HUES48 (cell line): ENCODE measurements at regions not wholly inside any gene's neighbourhood (a gene's known extent, or its start where the extent isn't known, plus 50 kb on each side); places are given as distances from the start of the nearest gene placed in this dataset.

Experiments used
- H3K27ac ChIP-seq: one replicate; pipeline ENCODE4 v1.7.0; 2013; ENCODE audit warnings: low read depth, low read length, inconsistent platforms
- H3K27me3 ChIP-seq: 2 replicates; pipeline ENCODE4 v1.6.1; 2013; ENCODE audit warnings: mild to moderate bottlenecking, low read length; ENCODE audit not compliant: control insufficient read depth, insufficient read depth
- H3K36me3 ChIP-seq: 2 replicates; pipeline ENCODE4 v1.6.1; 2013; ENCODE audit warnings: low read length; ENCODE audit not compliant: control insufficient read depth, insufficient read depth
- H3K4me1 ChIP-seq: 2 replicates; pipeline ENCODE4 v1.6.1; 2013; ENCODE audit warnings: mild to moderate bottlenecking, low read length; ENCODE audit not compliant: control insufficient read depth, insufficient read depth
- H3K4me3 ChIP-seq: 2 replicates; pipeline ENCODE4 v1.5.1; 2013; ENCODE audit warnings: mild to moderate bottlenecking, low read depth, low read length
- H3K9ac ChIP-seq: 2 replicates; pipeline ENCODE4 v1.6.1; 2013; ENCODE audit warnings: mild to moderate bottlenecking, low read depth, low read length, moderate library complexity
- H3K9me3 ChIP-seq: 2 replicates; pipeline ENCODE4 v1.6.1; 2013; ENCODE audit warnings: low read length; ENCODE audit not compliant: control insufficient read depth, insufficient read depth

GRCh38 chr2:48854681-48855080 lies 99.2 kb upstream of the LHCGR start:
- Histone ChIP-seq H3K27ac (no peak overlapping the region), H3K4me3 (no peak overlapping the region), H3K9me3 (no peaks in the 10 kb centered on the region), H3K36me3 (no peaks in the 10 kb centered on the region), H3K4me1 (no peaks in the 10 kb centered on the region), H3K9ac (no peak overlapping the region), H3K27me3 (no peaks in the 10 kb centered on the region)

GRCh38 chr2:48852938-48853337 lies 97.4 kb upstream of the LHCGR start:
- Histone ChIP-seq H3K4me1 (no peaks in the 10 kb centered on the region), H3K27me3 (no peaks in the 10 kb centered on the region), H3K4me3 (no peak overlapping the region)

GRCh38 chr2:48851161-48851560 lies 95.6 kb upstream of the LHCGR start:
- no peak overlapping the region for H3K9ac ChIP-seq
- H3K36me3 ChIP-seq = no peaks in the 10 kb centered on the region
- H3K4me1 ChIP-seq = no peaks in the 10 kb centered on the region
- H3K4me3 ChIP-seq = no peak overlapping the region
- H3K27me3 ChIP-seq = no peaks in the 10 kb centered on the region
- H3K9me3 ChIP-seq = no peaks in the 10 kb centered on the region
- no peak overlapping the region for H3K27ac ChIP-seq

More at GRCh38 chr2:48852938-48853337, 97.4 kb upstream of the LHCGR start:
- H3K9ac ChIP-seq = no peak overlapping the region
- H3K36me3 ChIP-seq = no peaks in the 10 kb centered on the region
- no peaks in the 10 kb centered on the region for H3K9me3 ChIP-seq
- H3K27ac ChIP-seq = no peak overlapping the region

GRCh38 chr2:48849770-48850169 lies 94.2 kb upstream of the LHCGR start:
- Histone ChIP-seq H3K9ac (no peak overlapping the region), H3K36me3 (no peaks in the 10 kb centered on the region), H3K4me3 (no peak overlapping the region), H3K27ac (no peak overlapping the region), H3K9me3 (no peaks in the 10 kb centered on the region), H3K4me1 (no peaks in the 10 kb centered on the region), H3K27me3 (no peaks in the 10 kb centered on the region)

GRCh38 chr2:48845684-48846083 lies 90.2 kb upstream of the LHCGR start:
- Histone ChIP-seq H3K36me3 (no peaks in the 10 kb centered on the region), H3K9me3 (no peaks in the 10 kb centered on the region), H3K4me3 (no peak overlapping the region), H3K9ac (no peak overlapping the region), H3K27ac (no peak overlapping the region), H3K4me1 (no peaks in the 10 kb centered on the region), H3K27me3 (no peaks in the 10 kb centered on the region)

- no peak overlapping the region for H3K27ac ChIP-seq
- H3K36me3 ChIP-seq = no peaks in the 10 kb centered on the region
Measured at GRCh38 chr2:48844417-48845155, 89.1 kb upstream of the LHCGR start.

GRCh38 chr2:48841126-48841525 lies 85.6 kb upstream of the LHCGR start:
- Histone ChIP-seq H3K9ac (no peak overlapping the region), H3K27ac (no peak overlapping the region), H3K9me3 (no peaks in the 10 kb centered on the region)

More at GRCh38 chr2:48844417-48845155, 89.1 kb upstream of the LHCGR start:
- no peak overlapping the region for H3K9ac ChIP-seq
- H3K4me3 ChIP-seq = no peak overlapping the region
- no peaks in the 10 kb centered on the region for H3K9me3 ChIP-seq
- H3K4me1 ChIP-seq = no peaks in the 10 kb centered on the region
- no peaks in the 10 kb centered on the region for H3K27me3 ChIP-seq

GRCh38 chr2:48838029-48838428 lies 82.5 kb upstream of the LHCGR start:
- Histone ChIP-seq H3K27ac (no peak overlapping the region), H3K4me1 (no peaks in the 10 kb centered on the region), H3K9me3 (peaks cover 4% of the 10 kb centered on the region; the same call in 1 of the 2 replicates), H3K27me3 (no peaks in the 10 kb centered on the region), H3K4me3 (no peak overlapping the region), H3K9ac (no peak overlapping the region), H3K36me3 (no peaks in the 10 kb centered on the region)

More at GRCh38 chr2:48841126-48841525, 85.6 kb upstream of the LHCGR start:
- H3K4me1 ChIP-seq = no peaks in the 10 kb centered on the region
- H3K27me3 ChIP-seq = no peaks in the 10 kb centered on the region
- no peak overlapping the region for H3K4me3 ChIP-seq
- H3K36me3 ChIP-seq = no peaks in the 10 kb centered on the region

GRCh38 chr2:48829569-48829968 lies 74.0 kb upstream of the LHCGR start:
- 0 out of 2 replicates have a peak, but pooled peaks cover under 1% of the 10 kb centered on the region for H3K9me3 ChIP-seq
- H3K27ac ChIP-seq = no peak overlapping the region
- no peak overlapping the region for H3K4me3 ChIP-seq
- H3K36me3 ChIP-seq = no peaks in the 10 kb centered on the region
- no peaks in the 10 kb centered on the region for H3K4me1 ChIP-seq
- no peak overlapping the region for H3K9ac ChIP-seq
- no peaks in the 10 kb centered on the region for H3K27me3 ChIP-seq

- no peaks in the 10 kb centered on the region for H3K4me1 ChIP-seq
- no peaks in the 10 kb centered on the region for H3K9me3 ChIP-seq
- no peaks in the 10 kb centered on the region for H3K36me3 ChIP-seq
- no peak overlapping the region for H3K9ac ChIP-seq
- no peak overlapping the region for H3K4me3 ChIP-seq
- H3K27me3 ChIP-seq = no peaks in the 10 kb centered on the region
- no peak overlapping the region for H3K27ac ChIP-seq
Measured at GRCh38 chr2:48829036-48829435, 73.5 kb upstream of the LHCGR start.

- H3K4me3 ChIP-seq = no peak overlapping the region
- H3K27ac ChIP-seq = no peak overlapping the region
- H3K9me3 ChIP-seq = no peaks in the 10 kb centered on the region
- H3K9ac ChIP-seq = no peak overlapping the region
- no peaks in the 10 kb centered on the region for H3K27me3 ChIP-seq
- no peaks in the 10 kb centered on the region for H3K4me1 ChIP-seq
- H3K36me3 ChIP-seq = no peaks in the 10 kb centered on the region
Measured at GRCh38 chr2:48826986-48827385, 71.5 kb upstream of the LHCGR start.
